Muscle of back (tissue), 3 donors: ENCODE measurements at regions not wholly inside any gene's neighbourhood (a gene's known extent, or its start where the extent isn't known, plus 50 kb on each side); places are given as distances from the start of the nearest gene placed in this dataset.

ENCODE experiments used
- DNase-seq, 3 donors: peaks; one replicate each; pipeline versions ENCODE4 v3.0.0 to v3.0.0-alpha.2; 2013

GRCh38 chr4:187770345-187770744, 225.2 kb upstream of the ZFP42 start:
- DNase-seq, result no peak

GRCh38 chr4:187777954-187778353, 217.6 kb upstream of the ZFP42 start:
- no peak for DNase-seq

- DNase-seq, result no peak
Observed at GRCh38 chr4:187780070-187780469, 215.5 kb upstream of the ZFP42 start.

GRCh38 chr4:187782286-187782824, 213.2 kb upstream of the ZFP42 start:
- peak; percentile 2 to 24 (median 7) for DNase-seq

- DNase-seq, result no peak
Observed at GRCh38 chr4:187786190-187786589, 209.4 kb upstream of the ZFP42 start.

GRCh38 chr4:187789078-187789477, 206.5 kb upstream of the ZFP42 start:
- DNase-seq, result no peak

GRCh38 chr4:187795737-187796136, 199.8 kb upstream of the ZFP42 start:
- DNase-seq, result no peak

- DNase-seq, result no peak
Observed at GRCh38 chr4:187798385-187798784, 197.2 kb upstream of the ZFP42 start.

GRCh38 chr4:187799735-187800134, 195.8 kb upstream of the ZFP42 start:
- DNase-seq, result no peak

- DNase-seq, result no peak
Observed at GRCh38 chr4:187811591-187811990, 184.0 kb upstream of the ZFP42 start.

GRCh38 chr4:187814737-187815465, 180.7 kb upstream of the ZFP42 start:
- DNase-seq, result peak in 2 of 3 donors; percentile 4 to 19

GRCh38 chr4:187826725-187827124, 168.8 kb upstream of the ZFP42 start:
- DNase-seq, result no peak

GRCh38 chr4:187827631-187828030, 167.9 kb upstream of the ZFP42 start:
- peak in 1 of 3 donors; percentile 3 for DNase-seq

- DNase-seq, result no peak
Observed at GRCh38 chr4:187839765-187840164, 155.8 kb upstream of the ZFP42 start.

GRCh38 chr4:187840814-187841213, 154.8 kb upstream of the ZFP42 start:
- DNase-seq, result no peak

- DNase-seq, result peak in 2 of 3 donors; percentile 1 to 19
Observed at GRCh38 chr4:187849556-187850225, 145.9 kb upstream of the ZFP42 start.

- DNase-seq, result no peak
Observed at GRCh38 chr4:187865914-187866313, 129.7 kb upstream of the ZFP42 start.

- DNase-seq, result no peak
Observed at GRCh38 chr4:187883049-187883448, 112.5 kb upstream of the ZFP42 start.

GRCh38 chr4:187883836-187884475, 111.6 kb upstream of the ZFP42 start:
- no peak for DNase-seq

GRCh38 chr4:187887906-187888305, 107.7 kb upstream of the ZFP42 start:
- peak in 1 of 3 donors; percentile 36 for DNase-seq

- no peak for DNase-seq
Observed at GRCh38 chr4:187889651-187890050, 105.9 kb upstream of the ZFP42 start.

GRCh38 chr4:187893418-187893817, 102.2 kb upstream of the ZFP42 start:
- no peak for DNase-seq

- no peak for DNase-seq
Observed at GRCh38 chr4:187903106-187903505, 92.5 kb upstream of the ZFP42 start.
